GM18502 (cell line): ENCODE measurements at regions not wholly inside any gene's neighbourhood (a gene's known extent, or its start where the extent isn't known, plus 50 kb on each side); places are given as distances from the start of the nearest gene placed in this dataset.

ENCODE experiments used
- ATAC-seq: cut with Tn5 transposase; IDR thresholded peaks from one replicate; pipeline ENCODE4 v1.9.1; 2021; ENCODE audit warnings: mild to moderate bottlenecking; ENCODE audit not compliant: unreplicated experiment, poor library complexity

DNA sequence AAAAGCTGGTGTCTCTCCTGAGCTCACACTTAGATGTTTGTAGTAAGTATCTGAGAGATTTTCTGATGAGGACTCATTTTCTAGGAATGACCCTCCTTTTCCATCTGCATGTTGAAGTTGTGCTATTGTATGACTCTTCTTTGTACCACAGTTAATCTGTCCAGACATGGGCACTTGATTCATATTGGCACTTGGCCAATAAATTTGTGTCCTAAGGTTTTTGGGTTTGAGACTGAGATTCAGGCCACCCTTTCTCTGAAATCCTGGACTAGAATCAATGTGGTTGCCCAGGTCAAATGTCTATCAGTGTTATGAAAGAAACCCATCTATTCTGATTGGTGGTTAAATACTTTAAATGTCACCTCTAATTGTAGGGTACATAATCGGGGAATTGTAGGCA lies 869.0 kb downstream of the SH3BGRL start:
- ATAC-seq: no peak

- no peak for ATAC-seq
These were observed 879.1 kb downstream of the SH3BGRL start for GRCh38 chrX:82081027-82081426.

DNA sequence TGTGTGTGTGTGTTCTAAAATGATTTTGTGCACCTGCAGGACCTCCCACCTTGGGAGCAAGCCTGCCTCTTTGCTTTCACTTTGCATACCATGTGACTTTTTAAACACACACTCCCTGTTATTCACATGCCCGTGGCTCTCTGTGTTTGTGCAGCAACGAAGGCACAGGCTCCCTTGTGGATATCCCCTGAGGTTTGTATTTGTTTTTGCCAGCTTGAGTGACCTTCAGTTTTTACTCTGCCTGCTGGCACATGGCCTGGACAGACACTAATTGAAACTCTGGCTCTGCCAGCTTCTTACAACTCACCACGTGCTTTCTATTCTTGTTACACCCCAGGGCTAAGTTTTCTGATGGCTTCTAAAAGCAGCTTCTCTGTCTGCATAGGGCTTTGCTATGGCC lies 885.8 kb downstream of the SH3BGRL start:
- no peak for ATAC-seq

DNA sequence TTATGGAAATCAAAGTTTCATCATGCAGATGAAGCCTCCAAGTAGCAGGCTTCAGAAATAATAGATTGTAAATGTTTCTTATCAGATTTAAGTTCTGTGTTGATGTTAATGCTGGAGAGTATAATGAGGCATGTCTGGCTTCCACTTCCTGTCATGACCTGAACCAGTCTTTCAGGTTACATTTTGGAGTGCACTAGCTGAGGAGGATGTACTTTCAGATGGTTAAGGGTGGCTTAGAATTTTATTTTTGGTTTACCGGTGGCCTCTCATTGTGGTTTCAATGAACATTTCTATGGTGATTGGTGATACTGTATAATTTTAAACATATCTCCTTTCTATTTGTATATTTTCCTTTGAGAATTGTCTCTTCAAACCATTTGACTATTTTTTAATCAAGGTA lies 890.4 kb downstream of the SH3BGRL start:
- ATAC-seq: no peak

- ATAC-seq: no peak
These were observed 923.2 kb downstream of the SH3BGRL start for GRCh38 chrX:82125103-82125502.

- ATAC-seq: peak; percentile 97
These were observed 925.6 kb downstream of the SH3BGRL start for GRCh38 chrX:82127228-82128123.

GRCh38 chrX:82134378-82134777 lies 932.5 kb downstream of the SH3BGRL start:
- no peak for ATAC-seq

DNA sequence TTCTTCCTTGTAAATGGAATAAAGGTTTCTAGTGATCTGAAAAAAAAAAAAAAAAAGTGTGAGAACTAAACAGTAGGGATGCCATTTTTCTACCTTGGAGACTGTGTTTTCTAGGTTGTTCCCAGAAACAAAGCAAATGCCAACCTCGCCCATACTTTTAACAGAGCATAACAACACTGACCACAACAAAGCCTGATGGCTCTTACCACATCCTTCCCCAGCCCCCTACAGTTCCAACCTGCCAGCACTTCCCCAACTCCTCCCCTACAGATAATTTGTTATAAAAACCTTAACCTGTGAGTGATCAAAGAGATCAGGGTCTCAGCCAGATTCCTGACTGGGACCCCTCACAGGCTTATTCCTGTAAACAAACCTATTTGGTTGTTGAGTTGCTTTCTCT lies 940.0 kb downstream of the SH3BGRL start:
- ATAC-seq: no peak

DNA sequence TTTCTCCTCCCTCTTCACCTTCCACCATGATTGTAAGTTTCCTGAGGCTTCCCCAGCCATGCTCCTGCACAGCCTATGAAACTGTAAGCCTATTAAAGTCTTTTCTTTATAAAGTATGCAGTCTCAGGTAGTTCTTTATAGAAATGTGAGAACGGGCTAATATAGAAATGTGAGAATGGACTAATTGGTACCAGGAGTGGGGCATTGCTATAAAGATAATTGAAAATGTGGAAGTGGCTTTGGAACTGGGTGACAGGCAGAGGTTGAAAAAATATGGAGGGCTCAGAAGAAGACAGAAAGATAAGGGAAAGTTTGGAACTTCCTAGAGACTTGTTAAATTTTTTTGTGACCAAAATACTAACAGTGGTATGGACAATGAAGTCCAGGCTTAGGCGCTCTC lies 959.3 kb downstream of the SH3BGRL start:
- no peak for ATAC-seq

DNA sequence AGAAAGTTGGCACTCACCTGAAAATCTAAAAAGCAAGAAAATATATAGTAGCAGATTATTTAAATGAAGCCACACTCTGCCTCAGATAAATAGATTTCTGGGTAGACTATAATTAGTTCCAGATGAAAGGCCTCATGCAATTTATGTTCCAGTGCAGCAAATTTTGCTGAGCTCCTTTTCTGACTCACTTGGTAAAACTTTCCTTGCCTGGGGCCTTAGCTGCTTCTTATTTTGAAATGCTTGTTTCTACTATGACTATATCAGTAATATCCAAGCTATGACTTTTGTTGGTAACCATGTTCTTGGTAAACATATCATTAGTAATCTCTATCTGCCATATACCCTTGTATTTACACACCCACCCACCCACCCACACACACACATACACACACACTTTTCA lies 961.8 kb downstream of the SH3BGRL start:
- no peak for ATAC-seq

DNA sequence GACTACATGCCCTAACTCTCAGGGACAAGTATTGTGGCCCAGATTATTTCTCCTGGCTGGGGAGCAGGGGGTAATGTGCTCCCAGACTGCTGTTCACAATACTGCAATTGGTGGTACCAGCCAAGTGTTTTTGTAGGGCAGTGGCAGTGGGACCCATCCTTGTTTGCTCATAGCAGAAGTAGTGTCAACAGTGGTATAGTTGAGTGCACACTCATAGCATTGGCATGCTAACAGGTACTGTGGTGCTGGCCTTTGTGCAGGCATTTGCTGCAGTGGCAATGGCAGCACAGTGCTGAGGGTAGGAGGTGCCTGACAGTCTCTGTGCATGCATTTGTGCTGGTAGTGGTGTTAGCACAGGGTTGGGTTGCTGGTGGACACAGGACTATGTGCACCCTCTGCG lies 995.0 kb downstream of the SH3BGRL start:
- no peak for ATAC-seq

GRCh38 chrX:82208975-82209374 lies 1007.1 kb downstream of the SH3BGRL start:
- no peak for ATAC-seq

DNA sequence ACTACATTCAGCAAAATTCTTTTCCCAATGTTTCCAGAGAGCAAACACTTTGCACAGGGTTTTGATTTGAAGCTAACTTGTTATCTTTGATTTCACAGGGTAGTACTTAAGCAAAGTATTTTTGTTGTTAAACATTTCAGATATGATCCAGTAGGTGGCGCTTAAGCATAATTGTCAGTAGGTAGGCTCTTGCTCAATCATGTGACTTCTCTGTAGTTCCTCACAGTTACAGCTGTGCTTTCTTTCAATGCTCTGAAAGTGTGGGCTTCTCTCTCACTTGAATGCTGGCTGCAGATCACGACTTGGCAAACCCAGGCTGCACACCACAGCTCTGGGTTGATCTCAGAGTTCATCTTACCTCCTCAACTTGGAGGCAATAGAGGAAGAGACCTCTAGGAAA lies 1016.5 kb downstream of the SH3BGRL start:
- ATAC-seq: peak; percentile 92

DNA sequence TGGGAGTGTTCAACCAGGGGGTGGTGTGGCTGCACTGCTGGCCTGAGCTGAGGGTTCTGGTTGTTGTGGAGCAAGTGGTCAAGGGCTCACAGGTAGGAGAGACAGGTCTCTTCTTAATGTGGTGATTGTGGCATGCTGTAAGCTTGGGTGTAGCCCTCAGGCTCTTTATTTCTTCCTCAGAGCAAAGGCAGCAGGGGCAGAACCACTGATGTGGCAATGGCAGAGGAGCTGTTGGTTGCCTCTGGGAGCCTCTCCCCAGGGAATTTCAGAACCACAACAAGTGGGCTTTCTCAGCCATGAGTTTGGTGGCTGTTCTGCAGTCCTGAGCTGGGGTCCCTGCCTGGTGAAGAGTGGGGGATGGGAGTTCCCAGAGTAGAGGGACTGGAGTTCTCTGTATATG lies 1017.2 kb downstream of the SH3BGRL start:
- no peak for ATAC-seq

GRCh38 chrX:82224961-82225360 lies 1023.1 kb downstream of the SH3BGRL start:
- no peak for ATAC-seq

GRCh38 chrX:82230013-82230412 lies 1028.1 kb downstream of the SH3BGRL start:
- ATAC-seq: no peak

DNA sequence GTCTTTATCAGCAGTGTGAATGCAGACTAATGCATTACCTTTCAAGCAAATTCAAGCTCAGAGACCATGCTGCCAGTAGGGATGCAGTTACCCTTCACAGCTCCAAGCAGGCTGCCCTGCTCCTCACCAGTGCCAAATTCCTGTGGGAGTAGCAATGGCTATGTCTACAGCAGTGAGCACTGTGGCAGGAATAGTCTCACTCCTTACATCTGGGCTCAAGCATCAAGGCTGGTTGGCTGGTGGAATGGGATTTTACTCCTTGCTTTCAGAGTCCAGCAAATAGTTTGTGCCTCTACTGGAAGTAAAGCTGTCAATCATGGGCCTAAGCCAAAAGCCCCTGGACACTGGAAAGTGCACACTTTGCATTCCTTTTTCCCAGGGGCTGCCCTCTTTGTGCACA lies 1030.8 kb downstream of the SH3BGRL start:
- no peak for ATAC-seq

DNA sequence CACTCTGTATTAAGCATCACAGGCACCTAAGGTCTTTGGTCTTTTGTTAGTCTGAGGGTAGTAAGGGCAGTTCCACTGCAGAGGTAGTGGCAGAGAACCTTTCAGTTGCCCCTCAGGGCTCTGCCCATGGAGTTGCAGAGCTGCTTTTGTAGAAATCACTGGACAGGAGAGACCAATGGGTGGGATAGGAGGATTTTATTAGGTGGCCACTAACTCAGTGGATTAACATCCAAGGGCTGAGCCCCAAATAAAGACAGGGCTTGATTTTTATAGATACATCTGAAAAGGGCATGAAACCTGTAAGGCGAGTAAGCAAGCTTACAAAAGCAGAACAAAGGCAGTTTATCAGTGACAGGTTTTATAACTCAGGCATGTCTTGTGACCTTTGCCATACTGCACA lies 1035.4 kb downstream of the SH3BGRL start:
- no peak for ATAC-seq
